NCI-H2081 treated with DMSO at 0.1 percent for 48 hours (cell line): ENCODE measurements at regions not wholly inside any gene's neighbourhood (a gene's known extent, or its start where the extent isn't known, plus 50 kb on each side); places are given as distances from the start of the nearest gene placed in this dataset.
"Not testable (repeated sequence)": the region's sequence is repeated elsewhere in the genome, so short reads cannot be mapped to it uniquely, and the experiment has no call there.

ENCODE experiments used
- DNase-seq: peaks from one replicate; lab custom pipeline; 2025; lab: John Stamatoyannopoulos, UW

DNA sequence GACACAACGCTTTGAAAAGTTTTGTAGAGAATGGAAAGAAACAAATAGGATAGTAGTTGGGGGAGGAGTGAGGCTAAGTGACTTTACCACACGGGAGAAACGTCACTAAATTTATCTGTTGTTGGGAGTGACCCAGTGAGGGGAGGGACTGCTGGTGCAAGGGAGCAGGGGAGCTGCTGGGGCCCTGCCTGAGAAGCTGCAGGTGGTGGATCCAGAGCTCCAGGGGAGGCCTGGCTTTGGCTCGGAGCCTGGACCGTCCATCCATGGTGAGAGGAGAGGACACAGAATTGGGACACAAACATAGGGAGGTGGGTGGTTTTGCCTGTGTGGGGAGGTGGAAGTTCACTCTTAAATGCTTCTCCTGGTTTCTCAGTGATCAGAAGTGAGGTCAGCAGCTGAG lies 107.6 kb downstream of the GOSR1 start:
- no peak for DNase-seq

DNA sequence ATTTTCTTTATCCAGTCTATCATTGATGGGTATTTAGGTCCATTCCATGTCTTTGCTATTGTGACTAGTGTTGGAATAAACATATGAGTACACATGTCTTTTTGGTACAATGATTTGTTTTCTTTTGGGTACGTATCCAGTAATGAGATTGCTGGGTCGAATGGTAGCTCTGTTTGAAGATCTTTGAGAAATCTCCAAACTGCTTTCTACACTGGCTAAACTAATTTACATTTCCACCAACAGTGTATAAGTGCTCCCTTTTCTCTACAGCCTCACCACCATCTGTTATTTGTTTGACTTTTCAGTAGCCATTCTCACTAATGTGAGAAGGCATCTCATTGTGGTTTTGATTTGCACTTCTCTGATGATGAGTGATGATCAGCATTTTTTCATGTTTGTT lies 103.7 kb downstream of the GOSR1 start:
- no peak for DNase-seq

DNA sequence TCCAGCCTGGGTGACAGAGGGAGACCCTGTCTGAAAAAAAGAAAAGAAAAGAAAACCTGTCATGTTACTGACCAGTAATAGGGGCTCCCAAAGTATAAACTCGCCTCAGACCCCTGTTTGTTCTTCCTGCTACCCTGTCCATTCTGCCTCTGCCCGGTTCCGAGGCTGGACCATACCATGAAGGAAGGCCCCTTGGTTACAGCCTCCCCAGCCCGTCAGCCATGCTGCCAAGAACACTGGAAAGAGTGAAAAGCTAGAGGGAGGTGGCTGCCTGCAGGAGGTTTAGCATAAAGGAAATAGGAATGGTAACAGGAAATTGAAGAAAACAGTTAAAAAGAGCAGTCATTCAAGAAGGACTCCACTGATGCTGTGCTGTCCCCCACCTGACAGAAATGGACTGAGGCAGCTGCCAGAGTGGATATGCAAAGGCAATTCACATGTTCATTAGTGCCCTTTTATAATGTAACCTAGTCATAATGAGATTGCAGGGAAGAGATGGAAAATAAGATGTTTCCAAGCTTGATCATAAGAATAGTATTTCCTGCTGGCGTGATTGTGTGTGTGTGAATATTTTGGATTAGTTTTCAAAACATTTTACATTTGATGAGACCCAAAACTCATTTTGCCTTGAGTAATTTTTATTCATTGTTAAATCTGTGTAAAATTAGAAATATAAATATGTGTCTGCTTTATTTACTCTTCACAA lies 102.6 kb downstream of the GOSR1 start:
- DNase-seq: no peak

DNA sequence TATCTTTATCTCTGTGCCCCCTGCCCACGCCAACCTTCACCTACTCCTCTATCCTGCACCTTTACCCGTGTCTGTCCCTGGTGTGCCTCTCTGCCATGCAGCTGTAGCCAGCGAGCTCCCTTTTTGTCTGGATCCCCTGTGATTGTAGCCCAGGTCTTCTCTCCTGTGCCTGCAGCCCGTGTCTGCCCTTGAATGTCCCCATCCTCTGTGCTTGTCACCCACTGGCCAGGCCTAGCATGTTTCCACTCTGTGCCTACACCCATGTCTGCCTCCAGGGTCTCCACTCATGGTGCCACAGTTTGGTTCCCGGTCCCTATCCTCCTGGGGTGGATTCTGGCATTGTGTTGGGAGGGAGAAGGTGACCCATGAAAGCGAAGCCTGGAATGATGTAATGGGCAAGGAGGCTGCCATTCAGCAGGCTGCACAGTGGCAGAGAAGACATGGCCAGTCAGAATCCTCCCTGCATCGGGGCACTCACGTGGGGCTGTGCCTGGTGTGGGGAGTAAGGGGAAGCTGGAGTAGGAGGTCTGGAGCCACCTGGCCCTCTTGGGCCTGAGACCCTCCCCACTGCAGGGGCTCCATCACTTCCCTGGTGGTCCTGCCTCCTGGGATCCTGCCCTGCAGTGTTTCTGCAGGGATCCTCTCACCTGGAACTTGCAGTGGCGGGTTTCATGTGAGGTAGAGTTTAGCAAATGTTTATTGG lies 101.0 kb downstream of the GOSR1 start:
- not testable (repeated sequence) for DNase-seq
